Keratinocyte (primary cell): ENCODE measurements at regions not wholly inside any gene's neighbourhood (a gene's known extent, or its start where the extent isn't known, plus 50 kb on each side); places are given as distances from the start of the nearest gene placed in this dataset.

Experiments used
- CTCF ChIP-seq, 3 experiments: IDR thresholded peaks in 1 of 3; conservative IDR thresholded peaks in 1 of 3; optimal IDR thresholded peaks in 1 of 3; 2 replicates in 2 of 3; 3 replicates in 1 of 3; pipeline versions ENCODE3 to v1.5.1; 2011; ENCODE audit warnings: low read length in 3 of 3, mild to moderate bottlenecking in 3 of 3, moderate library complexity in 2 of 3, control low read depth in 1 of 3, inconsistent platforms in 1 of 3; ENCODE audit not compliant: insufficient read depth in 2 of 3; ENCODE audit errors: extremely low read depth in 1 of 3
- EZH2 ChIP-seq: IDR thresholded peaks from one replicate; pipeline ENCODE4 v1.6.1; 2012; ENCODE audit warnings: inconsistent platforms, mild to moderate bottlenecking, low read length, moderate library complexity

DNA sequence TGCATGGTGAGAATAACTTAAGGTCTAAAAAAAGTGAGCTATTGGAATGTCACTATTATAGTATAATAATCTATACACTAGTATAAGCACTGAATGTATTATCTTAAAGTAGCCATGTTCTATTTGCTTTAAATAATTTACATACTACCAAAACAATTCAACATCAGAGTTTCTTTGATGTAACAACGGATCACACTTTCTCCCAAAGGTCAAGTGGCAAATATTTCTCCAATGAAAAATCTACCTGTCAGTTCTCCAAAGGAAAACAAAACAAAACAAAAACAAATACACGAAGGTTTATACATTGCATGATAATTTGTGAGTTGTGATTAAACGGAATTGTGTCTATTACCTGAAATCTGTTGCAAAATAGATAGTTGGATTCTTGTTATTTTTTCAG, 581.4 kb downstream of the USP25 start:
- TF ChIP-seq CTCF (optimal IDR thresholded peaks at IDR 0.05 in 1 of 3, IDR thresholded peaks at IDR 0.05 in 1 of 3, conservative IDR thresholded peaks at IDR 0.05 in 1 of 3; ENCODE audit: extremely low read depth in 1 of 3, insufficient read depth in 2 of 3, low read length in 3 of 3) (no peak), EZH2 (no peak)
